ENCODE measurements at regions not wholly inside any gene's neighbourhood (a gene's known extent, or its start where the extent isn't known, plus 50 kb on each side); places are given as distances from the start of the nearest gene placed in this dataset.
A peak's percentile ranks its signal among the peaks of the same experiment; 100 is the strongest.

GRCh38 chr20:6882561-6883291 is 115.2 kb downstream of the BMP2 start:
- ATAC-seq (no peak), DNase-seq (ENCODE audit: low spot score) (no peak)

- ATAC-seq (no peak), DNase-seq (ENCODE audit: low spot score) (no peak)
These were observed 116.6 kb downstream of the BMP2 start for GRCh38 chr20:6884114-6884513.

- no peak for DNase-seq (ENCODE audit: low spot score)
- ATAC-seq, result no peak
These were observed 118.7 kb downstream of the BMP2 start for GRCh38 chr20:6886065-6886729.

- ATAC-seq (no peak), DNase-seq (ENCODE audit: low spot score) (no peak)
These were observed 120.5 kb downstream of the BMP2 start for GRCh38 chr20:6887966-6888365.

GRCh38 chr20:6888736-6889395 is 121.4 kb downstream of the BMP2 start:
- DNase-seq (ENCODE audit: low spot score) (no peak), ATAC-seq (no peak)

- ATAC-seq (no peak), DNase-seq (ENCODE audit: low spot score) (no peak)
These were observed 125.2 kb downstream of the BMP2 start for GRCh38 chr20:6892724-6893123.

- no peak for ATAC-seq
These were observed 131.4 kb downstream of the BMP2 start for GRCh38 chr20:6898928-6899327.

GRCh38 chr20:6906871-6907270 is 139.4 kb downstream of the BMP2 start:
- no peak for DNase-seq (ENCODE audit: low spot score)
- ATAC-seq, result no peak

More at GRCh38 chr20:6898928-6899327, 131.4 kb downstream of the BMP2 start:
- no peak for DNase-seq (ENCODE audit: low spot score)

- DNase-seq (ENCODE audit: low spot score) (no peak), ATAC-seq (no peak)
These were observed 141.2 kb downstream of the BMP2 start for GRCh38 chr20:6908673-6909072.

- DNase-seq (ENCODE audit: low spot score) (no peak), ATAC-seq (no peak)
These were observed 142.1 kb downstream of the BMP2 start for GRCh38 chr20:6909608-6910007.

- ATAC-seq, result no peak
These were observed 147.5 kb downstream of the BMP2 start for GRCh38 chr20:6914986-6915385.

GRCh38 chr20:6916938-6917337 is 149.5 kb downstream of the BMP2 start:
- DNase-seq (ENCODE audit: low spot score), result no peak
- ATAC-seq, result no peak

More at GRCh38 chr20:6914986-6915385, 147.5 kb downstream of the BMP2 start:
- DNase-seq (ENCODE audit: low spot score), result no peak

- no peak for ATAC-seq
- DNase-seq (ENCODE audit: low spot score), result no peak
These were observed 152.4 kb downstream of the BMP2 start for GRCh38 chr20:6919792-6920468.

GRCh38 chr20:6920991-6921613 is 153.6 kb downstream of the BMP2 start:
- DNase-seq (ENCODE audit: low spot score) (no peak), ATAC-seq (no peak)

GRCh38 chr20:6921717-6922386 is 154.4 kb downstream of the BMP2 start:
- ATAC-seq, result no peak
- no peak for DNase-seq (ENCODE audit: low spot score)

- ATAC-seq (no peak), DNase-seq (ENCODE audit: low spot score) (no peak)
These were observed 157.2 kb downstream of the BMP2 start for GRCh38 chr20:6924681-6925080.

- ATAC-seq (no peak), DNase-seq (ENCODE audit: low spot score) (no peak)
These were observed 158.3 kb downstream of the BMP2 start for GRCh38 chr20:6925744-6926278.

GRCh38 chr20:6940048-6940447 is 172.6 kb downstream of the BMP2 start:
- ATAC-seq (peak; percentile 23), DNase-seq (ENCODE audit: low spot score) (no peak)

- DNase-seq (ENCODE audit: low spot score), result no peak
- no peak for ATAC-seq
These were observed 173.4 kb downstream of the BMP2 start for GRCh38 chr20:6940876-6941275.

GRCh38 chr20:6941571-6941970 is 174.1 kb downstream of the BMP2 start:
- DNase-seq (ENCODE audit: low spot score), result no peak

More at GRCh38 chr20:6941571-6941970, 174.1 kb downstream of the BMP2 start:
- no peak for ATAC-seq
